Hepatocyte (in vitro differentiated cells): ENCODE measurements at regions not wholly inside any gene's neighbourhood (a gene's known extent, or its start where the extent isn't known, plus 50 kb on each side); places are given as distances from the start of the nearest gene placed in this dataset.

Source experiments
- DNase-seq: peaks from one replicate; pipeline ENCODE4 v3.0.0-alpha.2; 2016; ENCODE audit warnings: low spot score
- H2AFZ ChIP-seq: fragments of 200-600 bp; sonication (generic); 2 replicates; pipeline ENCODE4 v1.6.0; 2016; ENCODE audit warnings: antibody characterized with exemption, mild to moderate bottlenecking
- H3K27ac ChIP-seq: fragments of 200-600 bp; sonication (generic); 2 replicates; pipeline ENCODE4 v1.5.1; 2016; ENCODE audit warnings: mild to moderate bottlenecking
- H3K27me3 ChIP-seq: fragments of 200-600 bp; sonication (generic); 2 replicates; pipeline ENCODE4 v1.6.1; 2016
- H3K36me3 ChIP-seq: fragments of 200-600 bp; sonication (generic); replicated peaks from 2 replicates; pipeline ENCODE4 v1.5.1; 2016; ENCODE audit warnings: low read depth; ENCODE audit not compliant: insufficient read depth
- H3K4me1 ChIP-seq: fragments of 200-600 bp; sonication (generic); 2 replicates; pipeline ENCODE4 v1.5.1; 2016; ENCODE audit warnings: mild to moderate bottlenecking, moderate library complexity; ENCODE audit not compliant: insufficient read depth
- H3K4me2 ChIP-seq: fragments of 200-600 bp; sonication (generic); 2 replicates; pipeline ENCODE4 v1.6.0; 2016
- H3K4me3 ChIP-seq: fragments of 200-600 bp; sonication (generic); 2 replicates; pipeline ENCODE4 v1.5.1; 2016; ENCODE audit warnings: mild to moderate bottlenecking
- H3K79me2 ChIP-seq: fragments of 200-600 bp; sonication (generic); 2 replicates; pipeline ENCODE4 v1.6.0; 2017; ENCODE audit warnings: mild to moderate bottlenecking
- H3K9me2 ChIP-seq: fragments of 200-600 bp; sonication (generic); replicated peaks from 2 replicates; pipeline ENCODE4 v1.6.0; 2017; ENCODE audit warnings: mild to moderate bottlenecking; ENCODE audit not compliant: insufficient read depth
- H3K9me3 ChIP-seq: fragments of 200-600 bp; sonication (generic); 2 replicates; pipeline ENCODE4 v1.5.1; 2016; ENCODE audit warnings: low read depth, mild to moderate bottlenecking
- H4K20me1 ChIP-seq: fragments of 200-600 bp; sonication (generic); 2 replicates; pipeline ENCODE4 v1.6.0; 2016; ENCODE audit warnings: mild to moderate bottlenecking; ENCODE audit not compliant: insufficient read depth, poor library complexity, severe bottlenecking
- CTCF ChIP-seq: fragments of 200-600 bp; sonication (generic); IDR thresholded peaks from 2 replicates; pipeline ENCODE4 v1.5.1; 2016; ENCODE audit warnings: antibody characterized with exemption, mild to moderate bottlenecking; ENCODE audit not compliant: poor library complexity
- EZH2 ChIP-seq: fragments of 200-600 bp; sonication (generic); IDR thresholded peaks from 2 replicates; pipeline ENCODE4 v1.6.1; 2016; ENCODE audit warnings: antibody characterized with exemption, mild to moderate bottlenecking, borderline replicate concordance
- EZH2phosphoT487 ChIP-seq: fragments of 200-600 bp; sonication (generic); IDR thresholded peaks from one replicate; pipeline ENCODE4 v1.6.1; 2018; ENCODE audit warnings: antibody characterized with exemption, mild to moderate bottlenecking, low read depth, moderate library complexity; ENCODE audit not compliant: unreplicated experiment, severe bottlenecking
- WGBS: methylation state at CpG from one replicate; pipeline ENCODE4 v1.1.6; 2016; ENCODE audit warnings: low lambda C conversion rate; ENCODE audit errors: missing lambda C conversion rate; 5-methylcytosine and 5-hydroxymethylcytosine counted together

GRCh38 chr5:68420476-68421344, 205.2 kb downstream of the PIK3R1 start:
- Histone ChIP-seq H3K36me3 (no peaks in the 10 kb centered on the region), H3K79me2 (no peaks in the 10 kb centered on the region), H4K20me1 (no peaks in the 10 kb centered on the region), H3K9me2 (no peaks in the 10 kb centered on the region), H3K4me3 (no peak overlapping the region), H2AFZ (no peak overlapping the region), H3K4me1 (peaks cover 51% of the 10 kb centered on the region), H3K27me3 (no peaks in the 10 kb centered on the region), H3K4me2 (no peak overlapping the region), H3K27ac (peak overlapping the region; percentile 76), H3K9me3 (no peaks in the 10 kb centered on the region)
- DNase-seq = no peak
- 78% methylated on average over 10 of the region's 10 CpGs for WGBS
- TF ChIP-seq EZH2 = no peak
- TF ChIP-seq EZH2phosphoT487 = no peak
- TF ChIP-seq CTCF = no peak

- Histone ChIP-seq H2AFZ (no peak overlapping the region), H3K27ac (no peak overlapping the region)
- TF ChIP-seq EZH2 (no peak), EZH2phosphoT487 (no peak), CTCF (no peak)
Measured at GRCh38 chr5:68421485-68422220, 206.1 kb downstream of the PIK3R1 start.

GRCh38 chr5:68423154-68423811, 207.7 kb downstream of the PIK3R1 start:
- Histone ChIP-seq H3K9me3 (no peaks in the 10 kb centered on the region), H3K27me3 (no peaks in the 10 kb centered on the region), H3K4me3 (no peak overlapping the region), H3K4me1 (peaks cover 51% of the 10 kb centered on the region), H2AFZ (no peak overlapping the region), H3K36me3 (no peaks in the 10 kb centered on the region), H3K79me2 (no peaks in the 10 kb centered on the region), H3K4me2 (no peak overlapping the region), H3K9me2 (no peaks in the 10 kb centered on the region), H3K27ac (peak overlapping the region; percentile 87), H4K20me1 (no peaks in the 10 kb centered on the region)
- TF ChIP-seq EZH2 = no peak
- no peak for TF ChIP-seq EZH2phosphoT487
- TF ChIP-seq CTCF = no peak
- WGBS = 57% methylated on average over 6 of the region's 6 CpGs
- peak; percentile 60 for DNase-seq

More at GRCh38 chr5:68421485-68422220, 206.1 kb downstream of the PIK3R1 start:
- Histone ChIP-seq H4K20me1 (no peaks in the 10 kb centered on the region), H3K27me3 (no peaks in the 10 kb centered on the region), H3K9me3 (no peaks in the 10 kb centered on the region), H3K79me2 (no peaks in the 10 kb centered on the region), H3K4me3 (no peak overlapping the region), H3K4me1 (peaks cover 51% of the 10 kb centered on the region), H3K36me3 (no peaks in the 10 kb centered on the region), H3K9me2 (no peaks in the 10 kb centered on the region), H3K4me2 (no peak overlapping the region)
- WGBS = 89% methylated on average over 9 of the region's 9 CpGs
- no peak for DNase-seq
